Transverse colon (tissue), 4 donors: ENCODE measurements at regions not wholly inside any gene's neighbourhood (a gene's known extent, or its start where the extent isn't known, plus 50 kb on each side); places are given as distances from the start of the nearest gene placed in this dataset.
"Not testable (repeated sequence)": the region's sequence is repeated elsewhere in the genome, so short reads cannot be mapped to it uniquely, and the experiment has no call there.

Experiments
- DNase-seq: peaks from one replicate; pipeline ENCODE4 v3.0.0-alpha.2; 2019
- H3K27ac ChIP-seq, 4 donors: fragments of 200-600 bp; sonication (generic); 2 replicates each; pipeline ENCODE4 v1.5.1; 2016 to 2018; ENCODE audit warnings: inconsistent platforms in 4 of 4
- H3K27me3 ChIP-seq: fragments of 200-600 bp; sonication (generic); 2 replicates; pipeline ENCODE4 v1.5.1; 2017; ENCODE audit warnings: inconsistent platforms
- H3K36me3 ChIP-seq, 4 donors: fragments of 200-600 bp; sonication (generic); 2 replicates each; pipeline ENCODE4 v1.5.1; 2017 to 2019; ENCODE audit warnings: inconsistent platforms in 4 of 4
- H3K4me1 ChIP-seq, 4 donors: fragments of 200-600 bp; sonication (generic); 2 replicates each; pipeline ENCODE4 v1.5.1; 2017 to 2020; ENCODE audit warnings: inconsistent platforms in 4 of 4
- H3K4me3 ChIP-seq, 4 donors: fragments of 200-600 bp; sonication (generic); 1 replicate in 1 of 4; 2 replicates in 3 of 4; pipeline versions ENCODE4 v1.5.1 to v1.6.1; 2017 to 2019; ENCODE audit warnings: inconsistent platforms in 4 of 4
- H3K9me3 ChIP-seq, 2 donors: fragments of 200-600 bp; sonication (generic); 2 replicates each; pipeline ENCODE4 v1.5.1; 2017 to 2019; ENCODE audit warnings: inconsistent platforms in 2 of 2
- EP300 ChIP-seq: sonication (generic); formaldehyde crosslinking; IDR thresholded peaks from one replicate; pipeline ENCODE4 v1.6.1; 2017; ENCODE audit warnings: antibody characterized with exemption, low read depth
- POLR2A ChIP-seq: fragments of 450-650 bp; IDR thresholded peaks from one replicate; pipeline ENCODE4 v1.6.1; 2016; ENCODE audit warnings: antibody characterized with exemption, mild to moderate bottlenecking, moderate library complexity
- POLR2AphosphoS5 ChIP-seq, 3 donors: sonication (generic); formaldehyde crosslinking; IDR thresholded peaks; one replicate each; pipeline ENCODE4 v1.6.1; 2016; ENCODE audit warnings: antibody characterized with exemption in 3 of 3
- WGBS, 2 donors: methylation state at CpG; one replicate each; pipeline ENCODE4 v1.1.5; 2018; ENCODE audit warnings: low coverage in 1 of 2; 5-methylcytosine and 5-hydroxymethylcytosine counted together
- in situ Hi-C, 4 donors: fragments of 200-750 bp; cut with MboI; loops; one replicate each; pipeline versions ENCODE4 v1.15.0 to v1.15.1; 2017; ENCODE audit warnings: low sequenced_read_pairs in 3 of 4, low pct_ligation_motif_present in 1 of 4, low pct_unique_long_range_greater_than_20kb in 1 of 4
- intact Hi-C: fragments of 100-400 bp; cut with DNase I; formaldehyde crosslinking; loops from one replicate; pipeline ENCODE4 v1.15.1; 2023; ENCODE audit warnings: low total_unique reads
- TF ChIP-seq, protein P1 (sequence below), 5 experiments: fragments of 200-600 bp in 3 of 5; fragments of 450-650 bp in 2 of 5; sonication (generic) in 3 of 5; IDR thresholded peaks; 1 replicate in 2 of 5; 2 replicates in 3 of 5; pipeline ENCODE4 v1.5.1; 2016 to 2017; ENCODE audit warnings: antibody characterized with exemption in 5 of 5, inconsistent platforms in 3 of 5, mild to moderate bottlenecking in 2 of 5, moderate library complexity in 1 of 5

DNA sequence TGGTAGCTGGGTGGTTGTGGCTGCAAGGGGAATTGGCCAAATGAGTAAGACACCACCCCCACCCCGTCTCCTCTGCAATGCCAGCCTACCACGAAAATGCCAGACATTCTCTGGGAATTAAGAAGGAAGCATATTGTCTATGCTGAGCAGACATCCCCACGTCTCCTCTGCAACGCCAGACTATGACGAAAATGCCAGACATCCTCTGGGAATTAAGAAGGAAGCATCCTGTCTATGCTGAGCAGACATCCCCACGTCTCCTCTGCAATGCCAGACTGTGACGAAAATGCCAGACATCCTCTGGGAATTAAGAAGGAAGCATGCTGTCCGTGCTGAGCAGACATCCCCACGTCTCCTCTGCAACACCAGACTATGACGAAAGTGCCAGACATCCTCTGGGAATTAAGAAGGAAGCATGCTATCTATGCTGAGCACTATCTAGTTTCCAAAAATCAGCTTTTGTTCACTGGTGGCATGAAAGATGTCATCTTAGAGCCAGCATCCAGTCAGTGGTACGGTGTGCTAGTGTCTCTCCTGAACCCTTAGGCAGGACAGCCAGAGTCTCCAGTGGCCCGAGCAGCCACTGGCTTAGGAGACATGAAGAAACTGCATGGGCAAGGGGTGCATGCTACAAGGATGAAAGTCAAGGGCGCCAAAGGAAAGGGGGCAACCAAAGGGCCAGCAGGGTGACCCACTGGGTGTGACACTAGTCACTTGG is 339.8 kb upstream of the FRG1 start:
- Histone ChIP-seq H3K36me3 (no peaks in the 10 kb centered on the region), H3K9me3 (peaks cover 0 to 3% of the 10 kb centered on the region in 2 donors), H3K27ac (no peak overlapping the region), H3K4me3 (no peak overlapping the region), H3K4me1 (no peaks in the 10 kb centered on the region), H3K27me3 (no peaks in the 10 kb centered on the region)
- no peak for TF ChIP-seq POLR2A
- no peak for TF ChIP-seq EP300
- TF ChIP-seq POLR2AphosphoS5 (IDR thresholded peaks at IDR 0.05) = no peak
- TF ChIP-seq, protein P1, sequence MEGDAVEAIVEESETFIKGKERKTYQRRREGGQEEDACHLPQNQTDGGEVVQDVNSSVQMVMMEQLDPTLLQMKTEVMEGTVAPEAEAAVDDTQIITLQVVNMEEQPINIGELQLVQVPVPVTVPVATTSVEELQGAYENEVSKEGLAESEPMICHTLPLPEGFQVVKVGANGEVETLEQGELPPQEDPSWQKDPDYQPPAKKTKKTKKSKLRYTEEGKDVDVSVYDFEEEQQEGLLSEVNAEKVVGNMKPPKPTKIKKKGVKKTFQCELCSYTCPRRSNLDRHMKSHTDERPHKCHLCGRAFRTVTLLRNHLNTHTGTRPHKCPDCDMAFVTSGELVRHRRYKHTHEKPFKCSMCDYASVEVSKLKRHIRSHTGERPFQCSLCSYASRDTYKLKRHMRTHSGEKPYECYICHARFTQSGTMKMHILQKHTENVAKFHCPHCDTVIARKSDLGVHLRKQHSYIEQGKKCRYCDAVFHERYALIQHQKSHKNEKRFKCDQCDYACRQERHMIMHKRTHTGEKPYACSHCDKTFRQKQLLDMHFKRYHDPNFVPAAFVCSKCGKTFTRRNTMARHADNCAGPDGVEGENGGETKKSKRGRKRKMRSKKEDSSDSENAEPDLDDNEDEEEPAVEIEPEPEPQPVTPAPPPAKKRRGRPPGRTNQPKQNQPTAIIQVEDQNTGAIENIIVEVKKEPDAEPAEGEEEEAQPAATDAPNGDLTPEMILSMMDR (IDR thresholded peaks at IDR 0.05) = no peak
- WGBS, 2 donors = 56 to 63% methylated on average over 3 to 13 of the region's 13 CpGs
- intact Hi-C loops (no loop called here), in situ Hi-C loops (no loop called here)
- no peak for DNase-seq

DNA sequence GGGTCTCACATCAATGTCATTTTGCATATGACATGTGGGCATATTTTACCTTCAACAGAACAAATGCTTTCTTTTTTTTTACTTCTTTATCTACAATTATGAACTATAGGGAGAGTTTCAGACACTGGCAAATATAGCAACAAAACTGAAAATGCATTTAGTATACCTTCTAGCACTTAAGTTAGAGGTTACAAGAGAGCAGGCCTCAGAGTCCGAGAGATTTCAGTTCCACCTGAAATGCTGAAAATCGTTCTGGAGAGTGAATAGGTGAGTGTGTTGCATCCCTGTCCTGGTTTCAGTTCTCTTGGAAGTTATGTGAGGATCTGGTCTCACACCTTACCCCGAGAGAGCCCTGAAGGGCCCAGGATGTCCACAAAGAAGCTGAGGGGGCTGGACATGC is 337.8 kb upstream of the FRG1 start:
- H3K4me3 ChIP-seq, in situ Hi-C loops, H3K36me3 ChIP-seq, intact Hi-C loops, H3K27ac ChIP-seq, H3K4me1 ChIP-seq, H3K9me3 ChIP-seq, H3K27me3 ChIP-seq, DNase-seq: not testable (repeated sequence)
- WGBS, 2 donors = 63 to 67% methylated on average over 3 of the region's 3 CpGs

DNA sequence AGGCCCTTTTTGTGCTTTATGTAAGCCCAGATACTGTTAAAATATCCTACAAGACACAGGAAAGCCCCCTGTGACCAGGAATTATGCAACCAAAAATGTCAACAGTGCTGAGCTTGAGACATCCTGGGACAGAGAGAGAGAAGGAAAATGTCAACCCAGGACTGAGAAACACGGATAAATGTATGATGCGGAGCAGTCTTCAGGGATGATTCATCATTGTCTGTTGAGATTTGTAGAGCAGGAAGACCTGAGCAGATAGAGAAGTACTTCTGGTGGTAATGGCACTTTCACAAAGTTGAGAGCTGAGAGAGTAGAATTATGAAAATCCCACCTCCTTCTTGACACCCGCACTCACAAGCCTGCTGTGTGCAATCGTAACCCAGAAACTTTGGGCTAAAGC is 330.1 kb upstream of the FRG1 start:
- H3K27me3 ChIP-seq, H3K4me3 ChIP-seq, intact Hi-C loops, H3K9me3 ChIP-seq, in situ Hi-C loops, H3K36me3 ChIP-seq, DNase-seq, H3K4me1 ChIP-seq, H3K27ac ChIP-seq: not testable (repeated sequence)
- 69 to 76% methylated on average over 3 to 4 of the region's 4 CpGs for WGBS, 2 donors

DNA sequence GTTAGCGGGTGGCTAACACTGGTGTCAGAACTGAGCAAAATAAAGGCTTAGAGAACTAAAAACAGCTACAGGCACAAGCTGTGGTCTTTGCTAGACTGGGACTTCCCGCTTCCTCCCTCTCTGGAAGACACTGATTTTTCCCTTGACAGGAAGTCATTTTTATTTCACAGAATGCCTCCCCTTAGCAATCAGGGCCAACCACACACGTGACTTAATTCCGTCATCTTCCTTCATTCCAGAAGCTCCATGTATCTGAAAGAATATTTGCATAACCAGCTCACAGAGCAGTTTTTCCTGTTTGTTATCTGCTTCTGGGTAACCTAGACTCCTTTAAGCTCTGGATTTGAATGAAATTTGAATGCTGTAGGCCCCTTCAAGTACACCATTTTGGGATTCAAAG is 327.5 kb upstream of the FRG1 start:
- intact Hi-C loops = no loop called here
- Histone ChIP-seq H3K36me3 (no peaks in the 10 kb centered on the region), H3K27me3 (no peaks in the 10 kb centered on the region), H3K9me3 (no peaks in the 10 kb centered on the region), H3K4me3 (no peak overlapping the region), H3K27ac (no peak overlapping the region), H3K4me1 (no peaks in the 10 kb centered on the region)
- in situ Hi-C loops = no loop called here
- no peak for TF ChIP-seq POLR2AphosphoS5 (IDR thresholded peaks at IDR 0.05)
- no peak for TF ChIP-seq POLR2A
- TF ChIP-seq, protein P1 (IDR thresholded peaks at IDR 0.05) = no peak
- no peak for TF ChIP-seq EP300
- no peak for DNase-seq
- WGBS, 2 donors = 74 to 89% methylated on average over 3 to 4 of the region's 4 CpGs

DNA sequence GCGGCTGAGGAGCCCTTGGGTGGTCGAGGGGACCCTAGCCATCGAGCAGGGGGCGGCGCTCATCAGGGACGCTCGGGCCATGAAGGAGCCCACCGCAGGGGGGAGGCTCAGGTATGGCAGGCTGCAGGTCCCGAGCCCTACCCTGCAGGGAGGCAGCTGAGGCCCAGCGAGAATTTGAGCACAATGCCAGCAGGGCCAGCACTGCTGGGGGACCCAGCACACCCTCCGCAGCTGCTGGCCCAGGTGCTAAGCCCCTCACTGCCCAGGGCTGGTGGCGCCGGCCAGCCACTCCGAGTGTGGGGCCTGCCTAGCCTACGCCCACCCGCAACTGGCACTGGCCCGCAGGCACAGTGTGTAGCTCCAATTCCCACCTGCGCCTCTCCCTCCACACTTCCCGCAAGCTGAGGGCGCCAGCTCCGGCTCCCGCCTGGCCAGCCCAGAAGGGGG is 325.4 kb upstream of the FRG1 start:
- intact Hi-C loops (no loop called here), in situ Hi-C loops (no loop called here)
- Histone ChIP-seq H3K4me3 (no peak overlapping the region), H3K36me3 (no peaks in the 10 kb centered on the region), H3K4me1 (no peaks in the 10 kb centered on the region), H3K27me3 (no peaks in the 10 kb centered on the region), H3K9me3 (no peaks in the 10 kb centered on the region), H3K27ac (no peak overlapping the region)
- DNase-seq = no peak
- 91% methylated on average over 12 of the region's 22 CpGs; no CpG with 5 or more reads in 1 of the 2 donors for WGBS, 2 donors
- TF ChIP-seq POLR2A = no peak
- no peak for TF ChIP-seq EP300
- no peak for TF ChIP-seq POLR2AphosphoS5 (IDR thresholded peaks at IDR 0.05)
- TF ChIP-seq, protein P1 (IDR thresholded peaks at IDR 0.05) = no peak

DNA sequence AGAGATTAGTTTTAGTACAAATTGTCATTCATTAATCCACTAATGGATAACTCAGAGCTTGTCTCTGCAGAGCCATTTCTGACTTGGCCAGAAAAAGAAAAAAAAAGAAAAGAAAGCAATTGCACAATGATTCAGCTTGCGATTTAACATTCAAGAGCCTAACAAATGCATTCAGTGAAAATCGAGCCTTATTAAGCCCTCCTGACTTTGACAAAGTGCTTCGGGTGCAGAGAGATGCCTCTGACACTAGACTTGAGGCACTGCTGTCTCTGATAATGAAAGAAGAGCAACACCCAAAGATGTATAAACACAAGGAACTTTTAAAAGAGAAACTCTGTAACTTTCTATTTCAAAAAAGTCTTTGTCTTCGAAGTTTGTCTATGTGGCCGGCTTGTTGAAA is 322.9 kb upstream of the FRG1 start:
- H3K4me1 ChIP-seq, DNase-seq, H3K4me3 ChIP-seq, in situ Hi-C loops, H3K9me3 ChIP-seq, H3K36me3 ChIP-seq, intact Hi-C loops, H3K27me3 ChIP-seq, H3K27ac ChIP-seq: not testable (repeated sequence)
- 58 to 71% methylated on average over 5 of the region's 5 CpGs for WGBS, 2 donors

DNA sequence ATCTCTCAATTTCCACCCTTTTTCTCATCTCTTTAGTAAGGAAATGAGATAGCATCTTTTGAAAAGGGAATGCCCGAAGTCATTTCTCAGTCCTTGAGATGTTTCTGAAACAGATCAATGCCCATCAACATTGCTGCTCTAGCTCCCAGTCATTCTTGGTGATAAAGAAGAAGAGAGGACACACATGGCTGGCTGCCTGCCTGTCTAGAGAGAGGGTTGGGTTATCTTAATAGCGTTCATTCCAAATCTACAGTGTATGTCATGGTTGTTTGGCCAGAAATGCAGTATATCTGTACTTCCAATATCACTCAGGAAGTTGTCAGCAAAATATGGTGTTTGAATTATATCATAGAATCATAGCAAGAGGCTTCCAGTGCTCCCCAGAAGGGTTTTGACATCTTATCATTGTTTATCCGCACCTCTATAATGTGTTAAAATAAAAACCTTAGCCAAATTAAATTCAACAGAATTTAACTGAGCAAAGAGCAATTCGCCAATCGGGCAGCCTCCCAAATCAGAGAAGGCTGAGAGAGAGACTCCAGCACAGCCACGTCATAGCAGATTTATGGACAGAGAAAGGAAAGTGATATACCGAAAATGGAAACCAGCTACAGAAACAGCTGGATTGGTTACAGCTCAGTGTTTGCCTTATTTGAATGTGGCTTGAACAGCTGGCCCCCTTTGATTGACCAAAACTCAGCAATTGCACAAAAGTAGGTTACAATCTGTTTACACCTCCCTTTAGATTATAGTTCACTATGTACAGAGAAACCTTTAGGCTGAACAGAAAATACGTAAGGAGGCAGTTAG is 321.0 kb upstream of the FRG1 start:
- DNase-seq = not testable (repeated sequence)

More for the DNA sequence above, 321.0 kb upstream of the FRG1 start:
- H3K27me3 ChIP-seq, in situ Hi-C loops, intact Hi-C loops, H3K36me3 ChIP-seq, H3K27ac ChIP-seq, H3K4me3 ChIP-seq, H3K4me1 ChIP-seq, H3K9me3 ChIP-seq: not testable (repeated sequence)
- WGBS, 2 donors = 67 to 80% methylated on average over 1 to 8 of the region's 8 CpGs
